ENCODE measurements at regions not wholly inside any gene's neighbourhood (a gene's known extent, or its start where the extent isn't known, plus 50 kb on each side); places are given as distances from the start of the nearest gene placed in this dataset.

DNA sequence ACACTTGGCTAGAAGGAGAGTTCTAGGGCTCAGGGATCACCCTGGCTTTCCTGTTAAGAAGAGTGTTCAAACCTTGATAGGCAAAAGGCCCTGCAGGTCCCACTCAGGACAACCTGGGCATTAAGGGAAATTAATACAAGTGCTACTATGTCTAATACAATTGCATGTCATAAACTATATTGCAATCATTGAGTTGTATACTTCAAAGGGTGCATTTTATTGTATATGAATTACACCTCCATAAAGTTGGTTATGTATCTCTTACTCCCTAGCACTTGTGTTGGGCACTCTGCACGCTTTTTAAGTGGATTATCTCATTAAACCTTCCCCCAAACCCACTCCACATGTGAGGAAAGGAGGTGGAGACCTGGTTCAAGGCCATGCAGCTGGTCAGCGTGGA is 172.1 kb upstream of the GLI2 start:
- no peaks in the 10 kb centered on the region for H3K9me3 ChIP-seq
- WGBS, 4 donors, result 72 to 100% (median 91%) methylated on average over 2 of the region's 2 CpGs
- no peaks in the 10 kb centered on the region for H3K27me3 ChIP-seq
- H3K27ac ChIP-seq, result no peak overlapping the region
- ATAC-seq (no peak), DNase-seq (no peak)
- intact Hi-C loops (cut with DNase I), result loop anchor here in 2 of 10 donors (5.0 kb wide), 2 partner anchors 56 to 114 kb away; no protein-coding TSS in a partner anchor
- H3K4me1 ChIP-seq, result peaks cover 6 to 53% (median 26%) of the 10 kb centered on the region in 12 donors
- H3K4me3 ChIP-seq, result no peak overlapping the region
- TF ChIP-seq POLR2A (IDR thresholded peaks at IDR 0.05), result no peak
- TF ChIP-seq, protein P1, sequence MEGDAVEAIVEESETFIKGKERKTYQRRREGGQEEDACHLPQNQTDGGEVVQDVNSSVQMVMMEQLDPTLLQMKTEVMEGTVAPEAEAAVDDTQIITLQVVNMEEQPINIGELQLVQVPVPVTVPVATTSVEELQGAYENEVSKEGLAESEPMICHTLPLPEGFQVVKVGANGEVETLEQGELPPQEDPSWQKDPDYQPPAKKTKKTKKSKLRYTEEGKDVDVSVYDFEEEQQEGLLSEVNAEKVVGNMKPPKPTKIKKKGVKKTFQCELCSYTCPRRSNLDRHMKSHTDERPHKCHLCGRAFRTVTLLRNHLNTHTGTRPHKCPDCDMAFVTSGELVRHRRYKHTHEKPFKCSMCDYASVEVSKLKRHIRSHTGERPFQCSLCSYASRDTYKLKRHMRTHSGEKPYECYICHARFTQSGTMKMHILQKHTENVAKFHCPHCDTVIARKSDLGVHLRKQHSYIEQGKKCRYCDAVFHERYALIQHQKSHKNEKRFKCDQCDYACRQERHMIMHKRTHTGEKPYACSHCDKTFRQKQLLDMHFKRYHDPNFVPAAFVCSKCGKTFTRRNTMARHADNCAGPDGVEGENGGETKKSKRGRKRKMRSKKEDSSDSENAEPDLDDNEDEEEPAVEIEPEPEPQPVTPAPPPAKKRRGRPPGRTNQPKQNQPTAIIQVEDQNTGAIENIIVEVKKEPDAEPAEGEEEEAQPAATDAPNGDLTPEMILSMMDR (IDR thresholded peaks at IDR 0.05), result no peak
- no peaks in the 10 kb centered on the region for H3K36me3 ChIP-seq

DNA sequence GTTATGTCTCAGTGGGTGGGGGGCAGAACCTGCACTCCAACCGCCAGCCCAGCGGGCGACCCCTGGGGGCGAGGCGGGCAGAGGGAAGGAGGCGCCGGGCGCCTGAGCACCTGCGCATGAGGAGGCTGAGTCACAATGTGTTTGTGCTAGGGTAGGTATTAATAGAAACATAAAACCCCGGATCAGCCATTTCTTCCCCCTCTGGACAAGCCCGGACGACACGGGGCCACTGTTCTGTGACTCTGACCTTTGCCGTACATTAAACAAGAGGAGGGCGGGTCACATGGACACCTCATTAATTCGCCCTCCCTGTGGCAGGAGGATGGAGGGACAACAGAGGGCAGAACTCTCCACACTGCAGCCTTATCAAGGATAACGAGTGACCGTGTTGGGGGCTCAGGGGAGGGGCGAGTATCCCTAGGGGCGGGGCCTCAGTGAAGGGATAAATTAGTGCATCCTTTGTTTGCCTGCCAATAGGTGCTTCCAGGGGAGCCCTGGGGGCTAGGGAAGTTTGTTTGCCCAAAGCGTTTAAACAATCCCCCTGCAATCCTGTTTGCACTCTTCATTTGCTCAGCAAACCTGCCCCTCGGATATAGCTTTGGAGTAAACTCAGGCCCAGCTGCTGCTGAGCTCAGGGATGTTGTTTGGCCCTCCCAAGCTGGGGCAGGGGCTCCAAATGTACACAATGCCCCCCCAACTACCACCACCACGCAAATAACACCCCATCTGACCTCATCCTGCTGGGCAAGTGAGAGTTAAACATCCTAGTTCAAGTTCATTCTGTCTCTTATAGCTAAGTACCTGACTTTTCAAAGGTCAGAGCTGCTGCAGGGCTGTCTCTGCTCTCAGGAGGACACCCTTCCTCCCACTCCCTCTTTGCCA is 171.2 kb upstream of the GLI2 start:
- H3K27me3 ChIP-seq, result no peaks in the 10 kb centered on the region
- DNase-seq (no peak), ATAC-seq (no peak)
- intact Hi-C loops (cut with DNase I), result loop anchor here in 2 of 10 donors (5.0 kb wide), 2 partner anchors 57 to 113 kb away; no protein-coding TSS in a partner anchor
- H3K4me3 ChIP-seq, result no peak overlapping the region
- peak overlapping the region in 6 of 12 donors; percentile 12 to 83 (median 76) for H3K27ac ChIP-seq
- TF ChIP-seq, protein P1 (IDR thresholded peaks at IDR 0.05), result no peak
- no peak for TF ChIP-seq POLR2A (IDR thresholded peaks at IDR 0.05)
- H3K9me3 ChIP-seq, result no peaks in the 10 kb centered on the region
- peaks cover 6 to 58% (median 26%) of the 10 kb centered on the region in 12 donors for H3K4me1 ChIP-seq
- no peaks in the 10 kb centered on the region for H3K36me3 ChIP-seq
- WGBS, 4 donors, result 68 to 84% (median 81%) methylated on average over 21 to 23 of the region's 23 CpGs

DNA sequence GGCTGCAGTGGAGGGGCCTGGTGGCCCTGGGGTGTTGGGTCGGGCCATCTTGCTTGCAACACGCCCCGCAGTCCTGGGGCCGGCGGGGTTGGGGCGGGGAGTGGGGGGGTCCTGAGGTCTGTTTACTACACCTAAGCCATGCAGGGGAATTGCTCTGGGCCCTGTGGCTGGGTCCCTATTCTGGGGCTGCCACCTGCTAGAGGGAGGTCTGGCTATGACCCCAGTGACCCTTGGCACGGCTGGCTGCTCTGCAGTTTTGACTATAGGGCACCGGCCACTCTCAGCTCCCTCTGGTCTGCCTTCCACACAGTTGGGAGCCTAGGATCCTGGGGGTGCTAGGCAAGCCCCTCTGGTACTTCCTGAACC is 170.6 kb upstream of the GLI2 start:
- peaks cover 6 to 58% (median 26%) of the 10 kb centered on the region in 12 donors for H3K4me1 ChIP-seq
- ATAC-seq, result no peak
- intact Hi-C loops (cut with DNase I), result no loop called here
- no peak overlapping the region for H3K4me3 ChIP-seq
- H3K27ac ChIP-seq, result peak overlapping the region in 6 of 12 donors; percentile 12 to 83 (median 76)
- TF ChIP-seq POLR2A (IDR thresholded peaks at IDR 0.05), result no peak
- TF ChIP-seq, protein P1 (IDR thresholded peaks at IDR 0.05), result no peak
- no peaks in the 10 kb centered on the region for H3K27me3 ChIP-seq
- 59 to 86% (median 75%) methylated on average over 4 to 8 of the region's 8 CpGs for WGBS, 4 donors
- no peaks in the 10 kb centered on the region for H3K36me3 ChIP-seq
- DNase-seq, result no peak
- H3K9me3 ChIP-seq, result no peaks in the 10 kb centered on the region

DNA sequence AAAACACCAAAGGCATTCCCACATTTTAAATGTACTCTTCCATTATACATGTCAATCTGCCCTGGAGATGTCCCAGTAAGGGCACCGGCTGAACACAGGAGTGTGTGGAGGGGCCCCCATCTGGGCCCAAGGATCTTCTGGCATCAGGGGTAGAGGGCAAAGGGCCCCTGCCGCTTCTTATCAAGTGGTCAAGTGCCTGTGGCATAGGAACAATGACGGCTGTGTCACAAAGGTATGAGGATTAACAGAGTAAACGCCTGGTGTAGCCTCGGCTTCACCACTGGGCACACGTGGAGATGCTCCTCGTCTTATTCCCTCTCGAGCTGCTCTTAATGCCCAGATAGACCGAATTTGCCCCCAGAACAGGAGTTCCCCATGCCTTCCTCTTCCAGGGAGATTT is 169.7 kb upstream of the GLI2 start:
- H3K27me3 ChIP-seq, result no peaks in the 10 kb centered on the region
- no peak for TF ChIP-seq POLR2A (IDR thresholded peaks at IDR 0.05)
- TF ChIP-seq, protein P1 (IDR thresholded peaks at IDR 0.05), result no peak
- H3K4me1 ChIP-seq, result peaks cover 6 to 58% (median 26%) of the 10 kb centered on the region in 12 donors
- DNase-seq (no peak), ATAC-seq (peak in 1 of 4 donors; percentile 8)
- WGBS, 4 donors, result 71 to 80% (median 75%) methylated on average over 9 of the region's 9 CpGs
- no peaks in the 10 kb centered on the region for H3K36me3 ChIP-seq
- H3K27ac ChIP-seq, result peak overlapping the region; percentile 24 to 83 (median 74)
- intact Hi-C loops (cut with DNase I), result no loop called here
- no peaks in the 10 kb centered on the region for H3K9me3 ChIP-seq
- no peak overlapping the region for H3K4me3 ChIP-seq

Data from heart left ventricle (tissue), 16 donors.